Activated CD4-positive, alpha-beta T cell treated with anti-CD3 and anti-CD28 coated beads, Interleukin-2, amount 50 U/mL, for 1 hour (primary cell): ENCODE measurements at regions not wholly inside any gene's neighbourhood (a gene's known extent, or its start where the extent isn't known, plus 50 kb on each side); places are given as distances from the start of the nearest gene placed in this dataset.

Source experiments
- DNase-seq: peaks from one replicate; pipeline ENCODE4 v3.0.0-alpha.2; 2020

DNA sequence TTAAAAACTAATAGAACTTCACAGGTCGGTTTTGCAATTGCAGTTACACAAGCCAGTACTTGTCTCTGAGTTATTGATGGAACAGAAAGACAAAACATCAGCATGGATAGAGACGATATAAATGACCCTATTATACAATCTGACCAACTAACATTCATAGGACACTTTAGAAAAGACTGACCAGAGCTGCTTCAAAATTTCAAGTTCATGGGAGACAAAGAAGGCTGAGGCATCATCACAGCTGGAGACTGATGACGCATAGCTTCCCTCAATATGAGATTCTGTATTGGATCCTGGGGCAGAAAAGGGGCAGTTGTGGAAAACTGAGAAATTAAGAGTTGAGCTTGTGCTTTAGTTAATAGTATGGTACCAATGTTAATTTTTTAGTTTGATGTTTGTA is 174.0 kb downstream of the THBS2 start:
- DNase-seq: no peak

DNA sequence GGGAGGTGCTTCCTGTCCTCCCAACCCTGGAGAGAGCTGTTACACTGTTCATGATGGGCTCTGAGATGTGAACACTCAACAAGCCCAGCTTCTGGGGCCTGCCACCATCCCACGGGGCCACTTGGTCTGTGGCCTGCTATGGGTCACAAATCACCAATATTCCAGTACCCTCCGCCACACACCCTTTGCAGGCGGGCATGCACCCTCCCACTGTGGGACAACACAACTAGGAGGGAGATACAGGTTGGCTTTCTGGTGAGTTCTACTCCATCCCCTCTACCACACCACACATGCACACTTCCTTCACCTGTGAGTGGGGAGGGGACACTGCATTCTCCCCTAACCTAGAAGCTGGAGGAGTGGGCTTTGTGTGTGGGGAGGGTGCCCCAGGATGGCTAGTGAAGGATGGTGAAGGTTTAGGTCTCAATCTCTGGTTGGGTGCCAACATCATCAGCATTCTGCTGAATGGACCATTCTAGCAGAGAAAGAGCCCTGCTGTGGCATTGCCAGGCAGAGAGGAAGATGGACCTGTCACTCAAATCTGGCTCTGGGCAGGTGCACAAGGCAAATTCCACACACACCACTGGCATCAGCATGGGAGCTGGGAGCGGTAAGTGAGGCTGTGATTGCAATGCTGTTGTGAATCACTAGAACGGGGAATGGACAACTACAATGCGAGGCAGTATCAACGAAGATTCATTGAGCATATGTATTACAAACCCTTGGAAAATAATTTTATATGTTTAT is 175.1 kb downstream of the THBS2 start:
- no peak for DNase-seq

DNA sequence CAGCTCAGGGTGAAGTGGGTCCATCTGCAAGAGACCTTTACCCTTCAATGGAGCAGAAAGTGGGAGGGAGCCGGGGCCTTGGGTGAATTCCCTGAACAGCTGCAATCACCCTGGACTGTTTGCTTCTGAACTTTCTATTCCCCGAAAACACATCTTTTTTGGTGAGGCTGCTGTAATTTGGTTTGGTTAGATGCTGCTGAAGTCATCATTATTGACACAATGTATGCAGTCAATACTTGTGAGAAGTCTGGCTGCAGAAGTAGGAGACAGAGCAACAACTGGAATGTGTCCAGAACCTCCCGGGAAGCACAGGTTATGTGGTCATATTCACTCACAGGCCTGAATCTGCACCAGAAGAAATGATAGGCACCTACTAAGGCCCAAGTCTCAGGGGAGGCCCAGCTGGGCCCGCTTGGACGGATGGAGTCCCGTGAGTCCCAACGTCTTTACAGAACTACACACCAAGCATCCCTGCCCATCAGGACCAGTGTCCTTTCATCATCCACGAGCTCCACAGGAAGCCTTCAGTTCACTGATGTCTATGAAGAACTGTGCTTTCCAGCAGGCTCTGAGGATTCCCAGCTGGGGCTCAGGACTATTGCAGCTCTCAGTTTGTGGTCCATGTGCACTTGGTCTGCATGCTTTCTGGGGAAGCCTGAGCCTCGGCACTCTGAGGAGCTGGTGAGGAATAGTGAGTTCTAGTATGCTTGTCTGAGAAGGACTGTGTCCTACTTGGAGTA is 177.6 kb downstream of the THBS2 start:
- DNase-seq: no peak

GRCh38 chr6:169075211-169075914 is 178.3 kb downstream of the THBS2 start:
- DNase-seq: no peak

DNA sequence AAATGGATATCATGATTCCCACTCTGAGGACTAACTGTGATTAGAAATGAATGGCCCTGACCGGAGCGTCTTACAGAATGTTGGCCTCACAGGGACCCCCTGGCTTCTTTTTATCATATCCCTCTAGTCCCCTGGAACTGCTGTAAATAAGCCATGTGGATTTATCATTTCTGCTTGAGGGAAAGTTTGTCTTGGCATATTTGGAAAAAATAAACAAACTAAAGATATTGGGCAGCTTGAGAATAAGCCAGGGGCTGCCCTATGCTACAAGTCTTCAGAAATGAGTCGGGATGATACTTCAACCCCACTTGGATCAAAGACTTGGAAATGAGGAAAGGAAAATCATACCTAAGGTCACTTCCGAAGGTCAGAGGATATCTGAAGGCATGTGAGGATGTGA is 179.1 kb downstream of the THBS2 start:
- DNase-seq: no peak

DNA sequence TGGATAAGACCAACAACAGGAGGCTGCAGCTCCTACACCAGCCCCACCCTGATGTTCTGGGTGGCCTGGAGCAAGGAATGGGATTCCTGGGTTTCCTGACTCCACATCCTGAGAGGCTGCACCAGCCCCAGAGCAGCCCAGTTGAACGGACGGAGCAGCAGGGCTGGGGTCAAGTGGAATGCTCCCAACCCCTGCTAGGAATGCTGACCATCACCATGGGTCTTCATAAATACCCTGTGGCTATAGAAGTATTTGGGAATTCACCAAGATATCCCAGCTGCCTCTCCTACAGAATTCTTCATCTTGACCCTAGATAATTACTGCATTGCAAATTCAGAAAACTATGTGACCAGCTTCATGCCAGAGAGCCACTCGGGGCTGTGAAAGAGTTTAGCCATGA is 180.3 kb downstream of the THBS2 start:
- no peak for DNase-seq

GRCh38 chr6:169072127-169073042 is 181.3 kb downstream of the THBS2 start:
- DNase-seq: no peak

DNA sequence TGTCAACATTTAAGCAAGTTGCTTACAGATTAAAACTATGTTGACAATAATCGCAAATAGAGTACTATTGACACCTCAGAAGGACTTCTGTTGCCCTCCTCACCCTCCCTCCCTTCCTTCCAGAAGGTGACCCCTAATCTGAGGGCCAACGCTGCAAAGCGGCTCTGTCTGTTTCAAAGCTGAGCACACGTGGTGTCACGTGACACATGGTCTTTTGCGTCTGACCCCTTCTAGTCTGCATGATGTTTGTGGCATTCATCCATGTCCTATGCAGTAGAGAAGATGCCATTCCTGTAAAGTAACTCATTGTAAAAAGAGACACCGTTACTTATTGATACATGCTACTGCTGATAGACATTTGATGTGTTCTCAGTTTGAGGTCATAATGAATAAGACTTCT is 182.3 kb downstream of the THBS2 start:
- DNase-seq: no peak

- DNase-seq: no peak
Observed at GRCh38 chr6:169070506-169071176, 183.0 kb downstream of the THBS2 start.

GRCh38 chr6:169069356-169069755 is 184.3 kb downstream of the THBS2 start:
- no peak for DNase-seq

GRCh38 chr6:169064194-169064593 is 189.5 kb downstream of the THBS2 start:
- no peak for DNase-seq

DNA sequence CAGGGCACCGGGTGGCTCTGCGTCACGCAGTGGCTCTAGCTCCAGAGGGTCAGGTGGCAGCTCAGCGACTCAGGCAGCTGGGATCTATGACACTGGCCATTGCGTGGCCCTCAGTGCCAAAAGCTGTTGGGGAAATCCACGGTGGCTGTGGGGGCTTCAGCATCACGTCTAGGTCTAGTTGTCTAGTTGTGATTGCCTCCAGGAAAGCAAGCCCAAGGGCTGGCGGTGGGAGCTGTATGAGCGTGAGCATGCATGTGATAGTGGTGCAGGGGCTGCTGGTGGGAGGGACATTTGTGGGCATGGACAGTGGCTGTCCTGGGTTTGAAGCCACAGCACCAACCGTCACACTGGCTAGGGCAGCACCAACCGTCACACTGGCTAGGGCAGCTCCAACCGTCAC is 191.4 kb downstream of the THBS2 start:
- no peak for DNase-seq

DNA sequence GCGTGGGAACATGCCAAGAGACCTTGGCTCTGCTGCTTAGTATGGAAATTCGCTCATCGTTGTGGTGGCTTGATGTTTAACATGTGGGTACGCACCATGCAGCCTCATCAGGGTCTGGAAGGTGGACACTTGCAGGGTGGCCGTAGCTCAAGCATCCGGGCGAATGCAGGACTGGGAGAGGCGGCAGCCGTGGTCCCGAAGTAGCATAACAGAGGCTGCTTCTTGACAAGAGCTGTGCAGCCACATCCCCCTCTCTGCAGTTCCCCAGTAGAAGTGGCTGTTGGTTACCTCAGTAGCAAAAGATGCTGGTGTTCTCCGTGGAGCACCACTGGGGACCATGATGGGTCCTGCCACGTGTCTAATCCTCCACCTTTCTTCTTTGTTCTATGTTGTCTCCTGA is 195.0 kb downstream of the THBS2 start:
- no peak for DNase-seq

DNA sequence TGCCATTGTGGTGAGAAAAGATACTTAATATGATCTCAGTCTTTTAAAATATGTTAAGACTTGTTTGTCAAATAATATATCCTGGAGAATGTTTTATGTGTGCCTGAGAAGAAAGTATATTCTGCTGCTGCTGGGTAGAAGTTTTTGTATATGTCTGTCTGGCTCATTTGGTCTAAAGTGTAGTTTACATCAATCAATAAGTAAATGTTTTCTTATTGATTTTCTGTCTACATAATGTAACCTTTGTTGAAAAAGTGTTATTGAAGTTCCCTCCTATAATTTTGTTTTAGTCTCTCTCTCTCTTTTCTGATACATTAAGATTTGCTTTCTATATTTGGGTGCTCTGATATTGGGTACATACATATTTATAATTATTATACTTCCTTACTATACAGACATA is 201.2 kb downstream of the THBS2 start:
- DNase-seq: no peak

DNA sequence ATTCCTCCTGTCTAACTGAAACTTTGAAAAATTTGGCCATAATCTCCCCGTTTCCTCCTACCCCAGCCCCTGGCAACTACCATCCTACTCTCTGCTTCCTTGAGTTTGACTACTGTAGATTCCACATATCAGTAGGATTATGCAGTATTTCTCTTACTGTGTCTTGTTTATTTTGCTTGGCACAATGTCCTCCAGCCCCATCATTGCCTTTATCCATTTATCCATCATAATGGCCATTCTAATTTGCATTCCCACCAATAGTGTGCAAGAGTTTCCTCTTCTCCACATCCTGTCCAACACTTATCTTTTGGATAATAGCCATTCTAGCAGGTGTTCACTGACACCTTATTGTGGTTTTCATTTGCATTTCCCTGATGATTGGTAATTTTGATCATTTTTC is 202.3 kb downstream of the THBS2 start:
- no peak for DNase-seq

DNA sequence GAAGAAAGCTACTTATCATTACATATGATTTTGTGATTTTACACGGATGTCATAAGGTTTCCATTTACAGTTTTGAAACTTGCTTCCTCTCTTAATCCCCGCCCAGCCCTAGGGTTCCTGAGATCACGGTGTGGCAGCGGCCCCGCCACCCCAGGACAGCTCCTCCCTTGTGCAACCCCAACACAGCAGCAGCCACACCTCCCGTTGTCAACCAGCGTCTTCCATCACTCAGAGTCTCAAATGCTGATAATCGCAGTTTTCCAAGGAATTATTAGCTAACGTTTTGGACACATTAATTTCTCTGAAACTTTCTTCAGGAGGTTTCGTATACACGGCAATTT is 204.8 kb downstream of the THBS2 start:
- DNase-seq: no peak

DNA sequence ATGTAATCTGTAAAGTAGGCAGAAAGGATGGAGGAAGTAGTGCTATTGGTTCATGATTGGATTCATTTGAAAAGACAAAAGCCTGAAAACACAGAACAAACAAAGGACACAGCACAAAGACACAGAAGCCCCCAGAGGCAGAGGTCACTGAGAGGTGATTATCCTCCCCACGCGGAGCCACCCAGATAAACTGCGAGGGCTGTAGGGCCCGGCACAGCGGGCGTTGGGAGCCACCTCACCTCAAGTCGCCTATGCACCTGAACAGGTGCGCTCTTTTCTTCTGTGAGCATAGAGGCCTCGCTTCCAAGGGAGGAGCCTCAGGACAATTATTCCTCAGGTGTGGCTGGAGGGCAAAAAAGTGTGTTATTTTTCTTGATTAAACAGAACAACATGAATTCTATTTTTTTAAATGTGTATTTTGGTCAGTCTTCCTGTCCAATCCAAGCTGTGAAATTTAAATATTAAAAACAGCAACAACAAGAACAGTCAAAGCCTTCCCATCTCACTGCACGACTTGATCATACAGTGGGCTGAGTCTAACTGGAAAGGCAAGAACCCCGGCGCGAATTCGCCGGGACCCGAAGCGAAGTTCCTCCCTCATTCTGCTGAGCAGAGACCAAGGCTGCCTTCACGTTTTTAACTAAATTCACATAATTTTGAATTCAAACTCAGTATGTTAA is 205.3 kb downstream of the THBS2 start:
- DNase-seq: no peak

GRCh38 chr6:169047345-169047744 is 206.3 kb downstream of the THBS2 start:
- DNase-seq: no peak

DNA sequence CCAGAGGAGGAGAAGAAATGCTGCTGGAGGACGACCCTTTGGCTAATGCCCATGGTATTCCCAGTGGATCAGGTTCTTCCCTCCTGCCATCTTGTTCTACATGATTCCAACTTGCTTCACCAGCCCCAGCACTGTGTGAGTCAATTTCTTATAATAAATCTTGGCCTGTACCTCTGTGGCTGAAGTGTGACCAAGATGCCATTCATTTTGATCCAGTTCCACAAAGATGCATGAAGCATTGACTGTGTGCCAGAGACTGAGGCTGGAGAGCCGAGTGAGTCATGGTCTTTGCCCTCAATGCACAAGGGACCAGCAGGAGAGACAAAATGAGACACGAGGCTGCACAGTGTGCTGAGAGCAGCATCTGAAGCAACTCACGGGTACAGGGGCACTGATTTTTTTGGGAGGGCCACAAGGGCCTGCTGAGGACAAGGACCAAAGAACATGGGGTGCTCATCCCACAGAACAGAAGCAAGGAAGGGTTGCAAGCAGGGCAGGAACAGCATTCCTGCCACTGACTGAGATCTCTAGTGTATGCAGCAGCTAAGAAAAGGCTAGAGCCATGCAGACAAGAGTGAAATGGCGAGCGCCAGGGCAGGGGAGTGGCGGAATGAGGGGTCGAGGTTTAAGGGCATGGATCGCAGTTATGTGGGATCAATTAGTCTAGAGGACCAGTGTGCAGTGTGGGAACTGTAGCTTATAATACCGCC is 207.0 kb downstream of the THBS2 start:
- no peak for DNase-seq

GRCh38 chr6:169046021-169046420 is 207.6 kb downstream of the THBS2 start:
- no peak for DNase-seq

- no peak for DNase-seq
Observed at GRCh38 chr6:169045486-169045885, 208.2 kb downstream of the THBS2 start.
